ENCODE measurements at regions not wholly inside any gene's neighbourhood (a gene's known extent, or its start where the extent isn't known, plus 50 kb on each side); places are given as distances from the start of the nearest gene placed in this dataset.

- TF ChIP-seq CTCF (IDR thresholded peaks at IDR 0.05) (no peak), POLR2A (IDR thresholded peaks at IDR 0.05) (no peak)
These were observed 75.9 kb downstream of the EIF1AY start for GRCh38 chrY:20651481-20651880.
